K562 (cell line): ENCODE measurements at regions not wholly inside any gene's neighbourhood (a gene's known extent, or its start where the extent isn't known, plus 50 kb on each side); places are given as distances from the start of the nearest gene placed in this dataset.

Experiments
- ATAC-seq: fragments of 200-7000 bp; cut with Tn5 transposase; 3 replicates; pipeline ENCODE4 v1.9.1; 2020; ENCODE audit warnings: moderate library complexity
- BruUV-seq: library from RNA; stranded (reverse); fragments of 400-500 nt; replicated peaks from 2 replicates; lab custom pipeline; 2021; lab: Mats Ljungman, UMichigan
- CTCF ChIA-PET: fragments of 300-600 bp; formaldehyde crosslinking; extraction: SDS; loops from one replicate; lab custom pipeline; 2021; ENCODE audit warnings: low intra/inter-chr PET ratio; lab: Yijun Ruan, JAX
- POLR2A ChIA-PET: fragments of 300-600, 350-650 bp; sonication (Branson Sonifier 250); formaldehyde crosslinking; extraction: SDS; loops from one replicate; lab custom pipeline; 2021; ENCODE audit warnings: antibody characterized with exemption, inconsistent platforms; lab: Yijun Ruan, JAX
- DNase-seq, 4 experiments: peaks; one replicate each; pipeline versions ENCODE4 v3.0.0 to v3.0.0-alpha.2; 2011 to 2018; ENCODE audit warnings: low spot score in 3 of 4, mixed read lengths in 3 of 4; ENCODE audit errors: extremely low read depth in 1 of 4
- FAIRE-seq: peaks from 2 replicates; lab custom pipeline; 2011; peaks lifted over from hg19 to GRCh38; lab: Jason Lieb, UNC
- H2AFZ ChIP-seq: 2 replicates; pipeline ENCODE4 v1.6.0; 2011; ENCODE audit warnings: low read depth, low read length, control low read depth, inconsistent platforms
- H3K27ac ChIP-seq: fragments of 200-600 bp; 3 replicates; pipeline ENCODE4 v1.8.0; 2011; ENCODE audit warnings: low read depth, mild to moderate bottlenecking, control low read depth, inconsistent platforms, low read length, moderate library complexity, mixed read lengths; ENCODE audit errors: extremely low read depth
- H3K27me3 ChIP-seq, 2 experiments: fragments of 300-600 bp in 1 of 2; 2 replicates in 1 of 2; 3 replicates in 1 of 2; pipeline versions ENCODE4 v1.6.0 to v1.8.0; 2011; ENCODE audit warnings: inconsistent platforms in 2 of 2, low read length in 2 of 2, mild to moderate bottlenecking in 1 of 2, mixed read lengths in 1 of 2, moderate library complexity in 1 of 2; ENCODE audit not compliant: control insufficient read depth in 2 of 2, insufficient read depth in 2 of 2
- H3K36me3 ChIP-seq: fragments of 300-600 bp; 3 replicates; pipeline ENCODE4 v1.8.0; 2011; ENCODE audit warnings: mild to moderate bottlenecking, low read length, inconsistent platforms; ENCODE audit not compliant: control insufficient read depth, insufficient read depth
- H3K4me1 ChIP-seq, 2 experiments: fragments of 200-600 bp in 1 of 2; replicated peaks in 1 of 2; 2 replicates in 1 of 2; 3 replicates in 1 of 2; pipeline versions ENCODE4 v1.5.1 to v1.8.0; 2011; ENCODE audit warnings: inconsistent platforms in 2 of 2, low read length in 2 of 2, mild to moderate bottlenecking in 1 of 2, mixed read lengths in 1 of 2, moderate library complexity in 1 of 2; ENCODE audit not compliant: control insufficient read depth in 2 of 2, insufficient read depth in 2 of 2
- H3K4me2 ChIP-seq: 2 replicates; pipeline ENCODE4 v1.6.1; 2011; ENCODE audit warnings: low read length, control low read depth, inconsistent platforms, mixed read lengths; ENCODE audit not compliant: insufficient read depth
- H3K4me3 ChIP-seq: fragments of 200-600 bp; sonication (generic), shearing (Covaris generic); 2 replicates; pipeline ENCODE4 v1.5.1; 2016; ENCODE audit warnings: control low read depth, inconsistent platforms
- H3K79me2 ChIP-seq: fragments of 200-600 bp; 3 replicates; pipeline ENCODE4 v1.8.0; 2011; ENCODE audit warnings: low read length, inconsistent platforms; ENCODE audit not compliant: control insufficient read depth, insufficient read depth
- H3K9ac ChIP-seq, 2 experiments: 2 replicates each; pipeline versions ENCODE4 v1.6.0 to v1.6.1; 2011; ENCODE audit warnings: low read depth in 2 of 2, low read length in 2 of 2, control low read depth in 1 of 2, inconsistent platforms in 1 of 2, mild to moderate bottlenecking in 1 of 2, mixed read lengths in 1 of 2; ENCODE audit not compliant: insufficient read depth in 1 of 2
- H3K9me1 ChIP-seq: one replicate; pipeline ENCODE4 v1.6.0; 2011; ENCODE audit warnings: inconsistent platforms, mild to moderate bottlenecking, low read length, moderate library complexity; ENCODE audit not compliant: control insufficient read depth, insufficient read depth
- H3K9me3 ChIP-seq: replicated peaks from 2 replicates; pipeline ENCODE4 v1.5.1; 2011; ENCODE audit warnings: low read depth, low read length, inconsistent platforms; ENCODE audit not compliant: control insufficient read depth, insufficient read depth
- H4K20me1 ChIP-seq: replicated peaks from 2 replicates; pipeline ENCODE4 v1.6.1; 2011; ENCODE audit warnings: low read length, inconsistent platforms, mixed read lengths; ENCODE audit not compliant: control insufficient read depth, insufficient read depth
- GTF2F1 ChIP-seq: IDR thresholded peaks from 2 replicates; pipeline ENCODE4 v1.6.1; 2011; ENCODE audit warnings: low read depth, low read length, improper control_type of control experiment
- HDAC6 ChIP-seq: IDR thresholded peaks from 2 replicates; pipeline ENCODE4 v1.6.1; 2012; ENCODE audit warnings: low read depth, mild to moderate bottlenecking, control low read depth, inconsistent platforms, low read length, moderate library complexity
- MYNN ChIP-seq, 2 experiments: sonication (generic); formaldehyde crosslinking in 1 of 2; IDR thresholded peaks; 2 replicates each; pipeline versions ENCODE4 v1.5.0 to v1.6.1; 2016 to 2020; ENCODE audit warnings: antibody characterized with exemption in 1 of 2, missing genetic modification reagents in 1 of 2
- POLR2AphosphoS2 ChIP-seq: IDR thresholded peaks from 2 replicates; pipeline ENCODE4 v1.6.1; 2012; ENCODE audit warnings: low read length, improper control_type of control experiment
- RBBP5 ChIP-seq: fragments of 200-600 bp; sonication (generic); IDR thresholded peaks from 2 replicates; pipeline ENCODE4 v1.6.1; 2012; ENCODE audit warnings: borderline replicate concordance, mild to moderate bottlenecking, low read length, control low read depth, inconsistent platforms; ENCODE audit not compliant: insufficient read depth, poor library complexity, severe bottlenecking
- RBM15 ChIP-seq: fragments of 200-400 bp; formaldehyde crosslinking; IDR thresholded peaks from 2 replicates; pipeline ENCODE4 v1.6.1; 2018; ENCODE audit warnings: mild to moderate bottlenecking, low read length, moderate library complexity; ENCODE audit not compliant: insufficient read depth
- SLC30A9 ChIP-seq: fragments of 250-450 bp; sonication (Bioruptor Pico); IDR thresholded peaks from 2 replicates; pipeline ENCODE4 v1.8.0; 2022; ENCODE audit warnings: mild to moderate bottlenecking, moderate library complexity
- TBP ChIP-seq: optimal IDR thresholded peaks from 2 replicates; pipeline ENCODE3; 2011; ENCODE audit warnings: low read depth, low read length, improper control_type of control experiment
- ZC3H8 ChIP-seq: fragments of 450-650 bp; IDR thresholded peaks from 2 replicates; pipeline ENCODE4 v1.6.1; 2017
- ZNF23 ChIP-seq: fragments of 250-450 bp; sonication (Bioruptor Pico); IDR thresholded peaks from 2 replicates; pipeline ENCODE4 v1.4.0; 2020; ENCODE audit warnings: mild to moderate bottlenecking
- ZNF24 ChIP-seq: fragments of 450-650 bp; IDR thresholded peaks from 2 replicates; pipeline ENCODE4 v1.6.1; 2016
- ZNF584 ChIP-seq: fragments of 200-800 bp; sonication (Bioruptor generic); IDR thresholded peaks from 2 replicates; pipeline ENCODE4 v1.6.1; 2016; ENCODE audit warnings: low read depth, mild to moderate bottlenecking, missing genetic modification characterization, missing compliant biosample characterization
- WGBS: fragments of 100-300 bp; shearing (Covaris generic); methylation state at CpG from one replicate; pipeline ENCODE4 v1.1.6; 2016; ENCODE audit warnings: low coverage, mixed read lengths; ENCODE audit not compliant: insufficient coverage; ENCODE audit errors: missing lambda C conversion rate; 5-methylcytosine and 5-hydroxymethylcytosine counted together
- in situ Hi-C: fragments of 300-500 bp; cut with MboI; formaldehyde crosslinking; loops from 4 replicates; pipeline ENCODE4 v1.15.0; 2018; ENCODE audit warnings: inconsistent platforms, mixed read lengths
- intact Hi-C: fragments of 100-400 bp; cut with micrococcal nuclease; formaldehyde crosslinking; loops from 2 replicates; pipeline ENCODE4 v1.14.2; 2022
- TF ChIP-seq, protein P1 (sequence below): fragments of 450-650 bp; IDR thresholded peaks from 2 replicates; pipeline ENCODE4 v1.6.1; 2018; ENCODE audit not compliant: partially characterized antibody
- TF ChIP-seq, protein P2 (sequence below): fragments of 250-450 bp; sonication (Bioruptor Pico); IDR thresholded peaks from 2 replicates; pipeline ENCODE4 v1.5.0; 2021
- TF ChIP-seq, protein P3 (sequence below): sonication (generic); formaldehyde crosslinking; IDR thresholded peaks from 2 replicates; pipeline ENCODE4 v1.8.1; 2023; ENCODE audit warnings: mild to moderate bottlenecking, missing genetic modification reagents, moderate library complexity

DNA sequence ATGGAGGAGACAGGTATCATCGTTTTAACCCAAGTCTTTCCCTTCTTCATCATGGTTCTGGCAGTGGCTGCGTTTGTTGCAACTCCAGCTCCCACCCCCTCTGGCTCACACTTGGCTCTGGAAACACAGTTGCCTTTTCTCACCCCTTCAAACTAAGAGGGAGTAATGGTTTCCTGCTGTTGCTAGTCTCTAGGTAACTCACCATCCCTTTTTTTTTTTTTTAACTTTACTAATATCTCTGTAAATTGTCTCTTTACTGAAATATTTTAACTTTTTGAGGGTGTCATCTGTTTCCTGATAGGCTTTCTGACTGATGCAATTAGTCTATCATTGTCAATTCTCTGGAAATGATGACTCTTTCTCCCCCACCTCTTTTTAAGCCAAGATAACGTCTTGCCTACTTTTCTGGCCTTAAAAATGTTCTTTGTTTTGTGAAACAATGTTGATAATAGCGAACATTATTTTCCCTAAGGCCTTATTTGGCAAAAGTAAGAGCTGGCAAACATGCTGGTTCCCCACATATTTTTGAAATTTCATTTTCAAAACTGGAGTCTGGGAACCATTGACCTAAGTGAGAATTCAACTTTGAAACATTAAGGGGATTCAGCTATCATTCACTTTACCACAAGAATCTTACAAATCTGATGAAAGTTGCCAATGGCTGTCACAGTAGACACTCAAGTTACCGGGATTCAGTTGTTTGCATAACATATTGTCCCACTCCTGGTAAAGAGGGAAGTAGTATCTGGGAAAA is 85.3 kb downstream of the LEPR start:
- Histone ChIP-seq H3K79me2 (no peaks in the 10 kb centered on the region), H3K4me3 (no peak overlapping the region), H3K27me3 (no peaks in the 10 kb centered on the region), H2AFZ (peak overlapping the region; percentile 88), H3K27ac (peak overlapping the region; percentile 28; the same call in 2 of the 3 replicates), H3K9me3 (no peaks in the 10 kb centered on the region), H3K36me3 (no peaks in the 10 kb centered on the region), H3K4me1 (peaks cover 0 to 21% of the 10 kb centered on the region in 2 experiments; a peak in 2 of 5 replicates), H3K4me2 (peak overlapping the region; percentile 43; the same call in 1 of the 2 replicates), H4K20me1 (no peaks in the 10 kb centered on the region), H3K9ac (peak overlapping the region; percentile 1 to 25; a peak in 1 of 4 replicates), H3K9me1 (no peaks in the 10 kb centered on the region)
- CTCF ChIA-PET: no interaction called here
- DNase-seq: no peak
- BruUV-seq: no TSS peak
- ATAC-seq: peak; percentile 69
- no peak for FAIRE-seq
- in situ Hi-C loops: no loop called here
- 5% methylated on average over 5 of the region's 5 CpGs for WGBS
- POLR2A ChIA-PET: interaction anchor here (1.2 kb wide), 1 partner anchor 69 kb away, joined by 5 read pairs; no protein-coding TSS in a partner anchor
- intact Hi-C loops: no loop called here
- TF ChIP-seq, protein P1, sequence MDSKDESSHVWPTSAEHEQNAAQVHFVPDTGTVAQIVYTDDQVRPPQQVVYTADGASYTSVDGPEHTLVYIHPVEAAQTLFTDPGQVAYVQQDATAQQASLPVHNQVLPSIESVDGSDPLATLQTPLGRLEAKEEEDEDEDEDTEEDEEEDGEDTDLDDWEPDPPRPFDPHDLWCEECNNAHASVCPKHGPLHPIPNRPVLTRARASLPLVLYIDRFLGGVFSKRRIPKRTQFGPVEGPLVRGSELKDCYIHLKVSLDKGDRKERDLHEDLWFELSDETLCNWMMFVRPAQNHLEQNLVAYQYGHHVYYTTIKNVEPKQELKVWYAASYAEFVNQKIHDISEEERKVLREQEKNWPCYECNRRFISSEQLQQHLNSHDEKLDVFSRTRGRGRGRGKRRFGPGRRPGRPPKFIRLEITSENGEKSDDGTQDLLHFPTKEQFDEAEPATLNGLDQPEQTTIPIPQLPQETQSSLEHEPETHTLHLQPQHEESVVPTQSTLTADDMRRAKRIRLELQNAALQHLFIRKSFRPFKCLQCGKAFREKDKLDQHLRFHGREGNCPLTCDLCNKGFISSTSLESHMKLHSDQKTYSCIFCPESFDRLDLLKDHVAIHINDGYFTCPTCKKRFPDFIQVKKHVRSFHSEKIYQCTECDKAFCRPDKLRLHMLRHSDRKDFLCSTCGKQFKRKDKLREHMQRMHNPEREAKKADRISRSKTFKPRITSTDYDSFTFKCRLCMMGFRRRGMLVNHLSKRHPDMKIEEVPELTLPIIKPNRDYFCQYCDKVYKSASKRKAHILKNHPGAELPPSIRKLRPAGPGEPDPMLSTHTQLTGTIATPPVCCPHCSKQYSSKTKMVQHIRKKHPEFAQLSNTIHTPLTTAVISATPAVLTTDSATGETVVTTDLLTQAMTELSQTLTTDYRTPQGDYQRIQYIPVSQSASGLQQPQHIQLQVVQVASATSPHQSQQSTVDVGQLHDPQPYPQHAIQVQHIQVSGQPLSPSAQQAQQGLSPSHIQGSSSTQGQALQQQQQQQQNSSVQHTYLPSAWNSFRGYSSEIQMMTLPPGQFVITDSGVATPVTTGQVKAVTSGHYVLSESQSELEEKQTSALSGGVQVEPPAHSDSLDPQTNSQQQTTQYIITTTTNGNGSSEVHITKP: no peak
- TF ChIP-seq ZNF584 (CRISPR knock-in tag) (no peak; the same call in 1 of the 2 replicates), RBM15 (no peak), ZNF24 (no peak), GTF2F1 (no peak), SLC30A9 (CRISPR knock-in tag) (no peak), POLR2AphosphoS2 (no peak), ZC3H8 (no peak), RBBP5 (no peak), MYNN (IDR thresholded peaks at IDR 0.05) (peak; percentile 41; the same call in 1 of the 2 replicates), MYNN (CRISPR knock-in tag; IDR thresholded peaks at IDR 0.05) (no peak), TBP (no peak), ZNF23 (no peak), HDAC6 (no peak)
- TF ChIP-seq, protein P2, sequence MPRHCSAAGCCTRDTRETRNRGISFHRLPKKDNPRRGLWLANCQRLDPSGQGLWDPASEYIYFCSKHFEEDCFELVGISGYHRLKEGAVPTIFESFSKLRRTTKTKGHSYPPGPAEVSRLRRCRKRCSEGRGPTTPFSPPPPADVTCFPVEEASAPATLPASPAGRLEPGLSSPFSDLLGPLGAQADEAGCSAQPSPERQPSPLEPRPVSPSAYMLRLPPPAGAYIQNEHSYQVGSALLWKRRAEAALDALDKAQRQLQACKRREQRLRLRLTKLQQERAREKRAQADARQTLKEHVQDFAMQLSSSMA (CRISPR knock-in tag): no peak
- TF ChIP-seq, protein P3, sequence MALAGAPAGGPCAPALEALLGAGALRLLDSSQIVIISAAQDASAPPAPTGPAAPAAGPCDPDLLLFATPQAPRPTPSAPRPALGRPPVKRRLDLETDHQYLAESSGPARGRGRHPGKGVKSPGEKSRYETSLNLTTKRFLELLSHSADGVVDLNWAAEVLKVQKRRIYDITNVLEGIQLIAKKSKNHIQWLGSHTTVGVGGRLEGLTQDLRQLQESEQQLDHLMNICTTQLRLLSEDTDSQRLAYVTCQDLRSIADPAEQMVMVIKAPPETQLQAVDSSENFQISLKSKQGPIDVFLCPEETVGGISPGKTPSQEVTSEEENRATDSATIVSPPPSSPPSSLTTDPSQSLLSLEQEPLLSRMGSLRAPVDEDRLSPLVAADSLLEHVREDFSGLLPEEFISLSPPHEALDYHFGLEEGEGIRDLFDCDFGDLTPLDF (CRISPR knock-in tag): no peak
